Prostate gland (tissue), 2 donors: ENCODE measurements at regions not wholly inside any gene's neighbourhood (a gene's known extent, or its start where the extent isn't known, plus 50 kb on each side); places are given as distances from the start of the nearest gene placed in this dataset. TPM values are rescaled to one million over a fixed set of nuclear protein-coding genes. Genes with fewer than 3 reads are reported as not detected.

Experiments
- DNase-seq: peaks from one replicate; pipeline ENCODE4 v3.0.0-alpha.2; 2019; ENCODE audit warnings: low spot score
- H3K27ac ChIP-seq, 2 donors: fragments of 200-600 bp; sonication (generic); 2 replicates each; pipeline ENCODE4 v1.5.1; 2017 to 2019
- H3K27me3 ChIP-seq: fragments of 200-600 bp; sonication (generic); replicated peaks from 2 replicates; pipeline ENCODE4 v1.5.1; 2019; ENCODE audit not compliant: insufficient read depth
- H3K36me3 ChIP-seq, 2 donors: fragments of 200-600 bp; sonication (generic); 1 replicate in 1 of 2; 2 replicates in 1 of 2; pipeline versions ENCODE4 v1.5.1 to v1.8.1; 2017 to 2019
- H3K4me1 ChIP-seq: fragments of 200-600 bp; sonication (generic); replicated peaks from 2 replicates; pipeline ENCODE4 v1.5.1; 2019
- H3K4me3 ChIP-seq, 2 donors: fragments of 200-600 bp; sonication (generic); 2 replicates each; pipeline ENCODE4 v1.5.1; 2017 to 2019
- H3K9me3 ChIP-seq: fragments of 200-600 bp; sonication (generic); 2 replicates; pipeline ENCODE4 v1.5.1; 2017
- POLR2A ChIP-seq: fragments of 450-650 bp; IDR thresholded peaks from one replicate; pipeline ENCODE4 v1.6.1; 2016; ENCODE audit warnings: antibody characterized with exemption, mild to moderate bottlenecking
- POLR2AphosphoS5 ChIP-seq: sonication (generic); formaldehyde crosslinking; IDR thresholded peaks from one replicate; pipeline ENCODE4 v1.6.1; 2017; ENCODE audit warnings: antibody characterized with exemption
- WGBS: methylation state at CpG from one replicate; pipeline ENCODE4 v1.1.5; 2018; 5-methylcytosine and 5-hydroxymethylcytosine counted together
- intact Hi-C: fragments of 100-400 bp; cut with DNase I; formaldehyde crosslinking; loops from one replicate; pipeline ENCODE4 v1.14.2; 2022
- microRNA-seq: library from miRNA; unstranded; fragments of <30 nt; microRNA quantifications from one replicate; pipeline ENCODE4, GENCODE V29; 2016
- small RNA-seq, 2 donors: library from RNA; depleted of rRNA; stranded (forward); fragments of <200 nt; gene quantifications; one replicate each; pipeline ENCODE3, GENCODE V24; 2016
- TF ChIP-seq, protein P1 (sequence below), 4 experiments: fragments of 200-600 bp in 2 of 4; fragments of 450-650 bp in 2 of 4; sonication (generic) in 2 of 4; IDR thresholded peaks; 1 replicate in 3 of 4; 2 replicates in 1 of 4; pipeline ENCODE4 v1.5.1; 2016 to 2019; ENCODE audit warnings: antibody characterized with exemption in 4 of 4, mild to moderate bottlenecking in 2 of 4, moderate library complexity in 2 of 4

DNA sequence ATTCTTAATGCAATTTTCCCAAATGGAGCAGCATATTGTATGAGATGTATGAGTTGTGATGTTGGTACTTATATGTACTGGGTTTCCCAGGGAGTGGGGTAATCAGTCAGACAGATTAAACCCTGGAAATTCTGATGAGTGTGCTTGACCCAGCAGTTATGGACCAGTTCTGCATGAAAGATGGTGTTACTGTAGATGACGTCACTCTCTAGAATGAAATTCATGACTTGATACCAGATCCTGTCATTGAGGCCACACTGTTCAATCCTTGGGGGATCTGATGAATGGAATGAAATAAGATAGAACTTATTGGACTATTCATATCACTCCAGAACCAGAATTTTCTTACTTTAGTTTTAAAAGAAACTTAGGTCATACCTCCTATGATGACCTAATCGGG lies 534.3 kb downstream of the PLXDC2 start:
- no peak for TF ChIP-seq POLR2A
- no peak for TF ChIP-seq POLR2AphosphoS5
- TF ChIP-seq, protein P1, sequence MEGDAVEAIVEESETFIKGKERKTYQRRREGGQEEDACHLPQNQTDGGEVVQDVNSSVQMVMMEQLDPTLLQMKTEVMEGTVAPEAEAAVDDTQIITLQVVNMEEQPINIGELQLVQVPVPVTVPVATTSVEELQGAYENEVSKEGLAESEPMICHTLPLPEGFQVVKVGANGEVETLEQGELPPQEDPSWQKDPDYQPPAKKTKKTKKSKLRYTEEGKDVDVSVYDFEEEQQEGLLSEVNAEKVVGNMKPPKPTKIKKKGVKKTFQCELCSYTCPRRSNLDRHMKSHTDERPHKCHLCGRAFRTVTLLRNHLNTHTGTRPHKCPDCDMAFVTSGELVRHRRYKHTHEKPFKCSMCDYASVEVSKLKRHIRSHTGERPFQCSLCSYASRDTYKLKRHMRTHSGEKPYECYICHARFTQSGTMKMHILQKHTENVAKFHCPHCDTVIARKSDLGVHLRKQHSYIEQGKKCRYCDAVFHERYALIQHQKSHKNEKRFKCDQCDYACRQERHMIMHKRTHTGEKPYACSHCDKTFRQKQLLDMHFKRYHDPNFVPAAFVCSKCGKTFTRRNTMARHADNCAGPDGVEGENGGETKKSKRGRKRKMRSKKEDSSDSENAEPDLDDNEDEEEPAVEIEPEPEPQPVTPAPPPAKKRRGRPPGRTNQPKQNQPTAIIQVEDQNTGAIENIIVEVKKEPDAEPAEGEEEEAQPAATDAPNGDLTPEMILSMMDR (IDR thresholded peaks at IDR 0.05): no peak

DNA sequence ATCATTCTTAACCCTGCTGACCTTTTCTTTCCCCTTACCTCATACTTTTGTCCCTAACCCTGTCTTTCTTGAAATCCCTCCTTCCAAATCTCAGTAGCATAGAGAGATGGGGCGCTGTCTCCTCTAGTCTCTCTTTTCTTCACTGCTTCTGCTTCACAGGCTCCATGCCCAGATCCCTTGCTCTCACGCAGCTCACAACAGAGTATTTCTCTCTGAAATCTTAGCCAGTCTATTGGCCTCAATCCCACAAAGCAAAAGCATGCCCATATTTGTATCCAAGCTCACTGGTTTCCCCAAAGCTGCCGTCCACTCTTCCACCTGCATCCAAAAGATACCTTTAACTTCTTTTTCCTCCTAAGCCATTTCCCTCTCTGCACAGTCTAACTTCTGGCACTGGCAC lies 526.8 kb downstream of the PLXDC2 start:
- intact Hi-C loops: no loop called here
- Histone ChIP-seq H3K36me3 (no peaks in the 10 kb centered on the region), H3K4me3 (no peak overlapping the region), H3K4me1 (no peaks in the 10 kb centered on the region), H3K9me3 (no peaks in the 10 kb centered on the region), H3K27ac (no peak overlapping the region), H3K27me3 (no peaks in the 10 kb centered on the region)
- no peak for TF ChIP-seq POLR2A
- TF ChIP-seq, protein P1 (IDR thresholded peaks at IDR 0.05): no peak
- no peak for TF ChIP-seq POLR2AphosphoS5
- WGBS: 48% methylated on average over 3 of the region's 3 CpGs
- DNase-seq: no peak

More for the DNA sequence above, 534.3 kb downstream of the PLXDC2 start:
- WGBS: 96% methylated on average over 2 of the region's 2 CpGs
- H3K36me3 ChIP-seq: no peaks in the 10 kb centered on the region
- no peaks in the 10 kb centered on the region for H3K9me3 ChIP-seq
- no peak for DNase-seq
- no peak overlapping the region for H3K27ac ChIP-seq
- intact Hi-C loops: no loop called here
- no peaks in the 10 kb centered on the region for H3K4me1 ChIP-seq
- no peaks in the 10 kb centered on the region for H3K27me3 ChIP-seq
- H3K4me3 ChIP-seq: no peak overlapping the region

Small RNAs in the stretch of these regions (microRNA-seq; reads per million reads assigned to microRNA genes)
- gene MIR4675: not detected

Small RNAs in the stretch of these regions (small RNA-seq; reads per million reads assigned to genes)
- gene AL590032.1: 0 reads per million in 2 donors
- gene MIR4675: 0 reads per million in 2 donors
